H1 (cell line): ENCODE measurements at regions not wholly inside any gene's neighbourhood (a gene's known extent, or its start where the extent isn't known, plus 50 kb on each side); places are given as distances from the start of the nearest gene placed in this dataset.

Source experiments
- CTCF ChIA-PET: fragments of 300-600 bp; sonication (Branson Sonifier 250); formaldehyde crosslinking; loops from one replicate; lab custom pipeline; 2021; ENCODE audit not compliant: partially characterized antibody; lab: Charles Lee
- POLR2A ChIA-PET: fragments of 300-600 bp; sonication (Branson Sonifier 250); formaldehyde crosslinking; loops from one replicate; lab custom pipeline; 2021; ENCODE audit warnings: inconsistent platforms; ENCODE audit not compliant: partially characterized antibody; lab: Charles Lee
- DNase-seq, 2 experiments: peaks; one replicate each; pipeline versions ENCODE4 v3.0.0 to v3.0.0-alpha.2; 2010 to 2022; ENCODE audit warnings: low spot score in 2 of 2, low read depth in 1 of 2, mixed read lengths in 1 of 2
- FAIRE-seq: peaks from 2 replicates; lab custom pipeline; 2011; peaks lifted over from hg19 to GRCh38; lab: Jason Lieb, UNC
- H2AFZ ChIP-seq: 2 replicates; pipeline ENCODE4 v1.8.1; 2012; ENCODE audit warnings: low read length, inconsistent platforms
- H2AK5ac ChIP-seq: 2 replicates; pipeline ENCODE4 v1.6.1; 2013; ENCODE audit warnings: low read depth, low read length
- H2BK120ac ChIP-seq: replicated peaks from 2 replicates; pipeline ENCODE3; 2013; ENCODE audit warnings: low read depth, low read length, inconsistent platforms
- H2BK12ac ChIP-seq: 2 replicates; pipeline ENCODE4 v1.6.1; 2013; ENCODE audit warnings: low read depth, low read length
- H2BK15ac ChIP-seq: 2 replicates; pipeline ENCODE4 v1.6.1; 2013; ENCODE audit warnings: low read length
- H2BK20ac ChIP-seq: 2 replicates; pipeline ENCODE4 v1.6.1; 2013; ENCODE audit warnings: low read length
- H2BK5ac ChIP-seq: 2 replicates; pipeline ENCODE4 v1.6.1; 2013; ENCODE audit warnings: low read depth, low read length
- H3K14ac ChIP-seq: 2 replicates; pipeline ENCODE4 v1.6.1; 2013; ENCODE audit warnings: inconsistent platforms; ENCODE audit not compliant: insufficient read length
- H3K18ac ChIP-seq: 2 replicates; pipeline ENCODE4 v1.6.1; 2013; ENCODE audit warnings: low read length; ENCODE audit errors: extremely low read depth
- H3K23ac ChIP-seq: 2 replicates; pipeline ENCODE4 v1.6.1; 2013; ENCODE audit warnings: inconsistent platforms; ENCODE audit not compliant: insufficient read length
- H3K23me2 ChIP-seq: 2 replicates; pipeline ENCODE4 v1.6.1; 2013; ENCODE audit warnings: low read depth, low read length
- H3K27ac ChIP-seq: 2 replicates; pipeline ENCODE4 v1.6.1; 2011; ENCODE audit warnings: low read depth, low read length, inconsistent platforms
- H3K27me3 ChIP-seq, 4 experiments: replicated peaks in 1 of 4; 1 replicate in 1 of 4; 2 replicates in 3 of 4; pipeline versions ENCODE4 v1.6.1 to v1.8.1; 2011 to 2013; ENCODE audit warnings: low read length in 3 of 4, mild to moderate bottlenecking in 3 of 4, inconsistent platforms in 2 of 4, mixed read lengths in 2 of 4, moderate library complexity in 1 of 4; ENCODE audit not compliant: control insufficient read depth in 3 of 4, insufficient read depth in 3 of 4; ENCODE audit errors: extremely low read depth in 1 of 4
- H3K36me3 ChIP-seq, 4 experiments: 2 replicates each; pipeline versions ENCODE4 v1.6.1 to v1.8.1; 2011 to 2013; ENCODE audit warnings: mild to moderate bottlenecking in 4 of 4, low read length in 3 of 4, moderate library complexity in 2 of 4, control low read depth in 1 of 4, inconsistent platforms in 1 of 4; ENCODE audit not compliant: insufficient read depth in 4 of 4, control insufficient read depth in 2 of 4
- H3K4ac ChIP-seq: replicated peaks from 2 replicates; pipeline ENCODE3; 2013; ENCODE audit warnings: low read length, low read depth, mixed read lengths, inconsistent platforms; ENCODE audit not compliant: insufficient read length
- H3K4me1 ChIP-seq, 4 experiments: replicated peaks in 1 of 4; 1 replicate in 1 of 4; 2 replicates in 3 of 4; pipeline versions ENCODE4 v1.6.1 to v1.8.1; 2011 to 2013; ENCODE audit warnings: low read length in 3 of 4, inconsistent platforms in 2 of 4, mixed read lengths in 1 of 4; ENCODE audit not compliant: insufficient read depth in 4 of 4, control insufficient read depth in 3 of 4
- H3K4me2 ChIP-seq, 2 experiments: 2 replicates each; pipeline versions ENCODE4 v1.6.1 to v1.8.1; 2011 to 2013; ENCODE audit warnings: low read depth in 2 of 2, low read length in 2 of 2, control low read depth in 1 of 2, inconsistent platforms in 1 of 2, mild to moderate bottlenecking in 1 of 2; ENCODE audit not compliant: insufficient read depth in 1 of 2
- H3K4me3 ChIP-seq, 4 experiments: fragments of 200-600, 300-600 bp in 1 of 4; sonication (generic), shearing (Covaris generic), sonication (Bioruptor Twin) in 1 of 4; 2 replicates each; pipeline versions ENCODE4 v1.5.1 to v1.8.1; 2011 to 2016; ENCODE audit warnings: low read length in 4 of 4, low read depth in 3 of 4, control low read depth in 2 of 4, inconsistent platforms in 2 of 4, mild to moderate bottlenecking in 2 of 4, mixed read lengths in 1 of 4, moderate library complexity in 1 of 4; ENCODE audit not compliant: insufficient read depth in 2 of 4; ENCODE audit errors: extremely low read depth in 1 of 4
- H3K56ac ChIP-seq: replicated peaks from 2 replicates; pipeline ENCODE3; 2013; ENCODE audit warnings: low read depth, mild to moderate bottlenecking, mixed read lengths, low read length, inconsistent platforms; ENCODE audit not compliant: insufficient read length
- H3K79me1 ChIP-seq: 2 replicates; pipeline ENCODE4 v1.6.1; 2013; ENCODE audit warnings: low read depth, low read length, control low read depth
- H3K79me2 ChIP-seq, 2 experiments: 2 replicates each; pipeline versions ENCODE4 v1.6.1 to v1.8.1; 2012 to 2013; ENCODE audit warnings: low read length in 2 of 2, mild to moderate bottlenecking in 2 of 2, inconsistent platforms in 1 of 2; ENCODE audit not compliant: insufficient read depth in 2 of 2, control insufficient read depth in 1 of 2
- H3K9ac ChIP-seq, 4 experiments: replicated peaks in 1 of 4; 1 replicate in 1 of 4; 2 replicates in 3 of 4; pipeline versions ENCODE4 v1.6.1 to v1.8.1; 2011 to 2013; ENCODE audit warnings: low read depth in 3 of 4, low read length in 3 of 4, control low read depth in 2 of 4, mild to moderate bottlenecking in 2 of 4, moderate library complexity in 2 of 4, inconsistent platforms in 1 of 4; ENCODE audit errors: extremely low read depth in 1 of 4
- H3K9me3 ChIP-seq, 2 experiments: 2 replicates each; pipeline versions ENCODE4 v1.6.1 to v1.8.1; 2012 to 2013; ENCODE audit warnings: mild to moderate bottlenecking in 2 of 2, moderate library complexity in 2 of 2, control low read depth in 1 of 2, inconsistent platforms in 1 of 2, low read depth in 1 of 2, low read length in 1 of 2, mixed read lengths in 1 of 2; ENCODE audit not compliant: insufficient read depth in 2 of 2
- H4K20me1 ChIP-seq, 2 experiments: replicated peaks in 1 of 2; 2 replicates each; pipeline versions ENCODE3 to v1.8.1; 2011 to 2013; ENCODE audit warnings: inconsistent platforms in 2 of 2, low read length in 2 of 2, mild to moderate bottlenecking in 1 of 2; ENCODE audit not compliant: insufficient read depth in 2 of 2, control insufficient read depth in 1 of 2
- H4K5ac ChIP-seq: 2 replicates; pipeline ENCODE4 v1.6.1; 2013; ENCODE audit warnings: low read length, low read depth, mixed read lengths, inconsistent platforms; ENCODE audit not compliant: insufficient read length
- H4K8ac ChIP-seq: 2 replicates; pipeline ENCODE4 v1.8.0; 2013; ENCODE audit warnings: mild to moderate bottlenecking, moderate library complexity, low read length, inconsistent platforms; ENCODE audit not compliant: insufficient read depth; ENCODE audit errors: extremely low read depth
- H4K91ac ChIP-seq: replicated peaks from 2 replicates; pipeline ENCODE3; 2013; ENCODE audit warnings: low read length, mixed read lengths, inconsistent platforms; ENCODE audit not compliant: insufficient read length
- BCL11A ChIP-seq, 2 experiments: IDR thresholded peaks; one replicate each; pipeline ENCODE4 v1.6.1; 2011; ENCODE audit warnings: low read depth in 2 of 2, low read length in 2 of 2, mild to moderate bottlenecking in 2 of 2
- CREB1 ChIP-seq: IDR thresholded peaks from 2 replicates; pipeline ENCODE4 v1.6.1; 2012; ENCODE audit warnings: inconsistent platforms
- JUN ChIP-seq: IDR thresholded peaks from 2 replicates; pipeline ENCODE4 v1.6.1; 2011; ENCODE audit warnings: low read depth, mild to moderate bottlenecking, improper control_type of control experiment, low read length
- SP4 ChIP-seq: IDR thresholded peaks from 2 replicates; pipeline ENCODE4 v1.6.1; 2012; ENCODE audit warnings: low read length, inconsistent platforms
- SRF ChIP-seq: IDR thresholded peaks from 2 replicates; pipeline ENCODE4 v1.6.1; 2011; ENCODE audit warnings: mild to moderate bottlenecking, low read depth, low read length, moderate library complexity
- WGBS, 2 experiments: shearing (Covaris generic) in 1 of 2; methylation state at CpG; one replicate each; pipeline versions ENCODE4 v1.1.6 to v1.1.7; 2013 to 2015; ENCODE audit warnings: low lambda C conversion rate in 2 of 2, mixed read lengths in 2 of 2, inconsistent platforms in 1 of 2, low coverage in 1 of 2, missing lambda C conversion rate in 1 of 2; ENCODE audit not compliant: insufficient replicate concordance in 2 of 2, insufficient coverage in 1 of 2, insufficient read length in 1 of 2; ENCODE audit errors: extremely low coverage in 1 of 2, missing lambda C conversion rate in 1 of 2; 5-methylcytosine and 5-hydroxymethylcytosine counted together

DNA sequence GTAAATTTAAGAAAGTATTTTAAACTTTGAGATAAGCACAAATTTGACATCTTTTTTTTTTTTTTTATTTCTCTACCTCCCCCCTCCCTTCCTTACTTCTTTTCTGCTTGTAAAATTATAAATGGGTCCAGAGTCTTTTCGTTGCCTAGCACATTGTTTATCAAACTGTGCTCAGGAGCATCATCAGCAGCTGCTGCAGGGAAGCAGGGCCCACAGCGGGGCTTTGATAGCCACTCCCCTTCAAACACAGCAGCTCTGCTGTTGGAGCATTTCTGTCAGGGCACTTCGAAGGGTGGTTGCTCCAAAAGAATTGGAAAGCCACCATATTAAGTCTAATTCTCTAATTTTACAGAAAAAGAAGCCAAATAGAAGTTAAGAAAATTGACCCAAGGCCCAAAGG lies 588.3 kb downstream of the SPRY1 start:
- no peak overlapping the region for H4K91ac ChIP-seq
- ChIA-PET POLR2A (no interaction called here), CTCF (interaction anchor here (0.6 to 1.0 kb wide), 2 partner anchors 9 to 39 kb away, joined by 3 read pairs; no protein-coding TSS in a partner anchor)
- no peaks in the 10 kb centered on the region for H3K4me1 ChIP-seq
- 0 out of 4 replicates have a peak, but pooled peaks cover 0 to 6% of the 10 kb centered on the region in 2 experiments for H3K9me3 ChIP-seq
- no peak overlapping the region for H3K4ac ChIP-seq
- no peak overlapping the region for H3K9ac ChIP-seq
- DNase-seq (no peak), FAIRE-seq (no peak)
- no peak overlapping the region for H3K4me3 ChIP-seq
- H2AK5ac ChIP-seq, result no peak overlapping the region
- no peaks in the 10 kb centered on the region for H3K23me2 ChIP-seq
- no peak overlapping the region for H4K8ac ChIP-seq
- H3K27me3 ChIP-seq, result no peaks in the 10 kb centered on the region
- H3K23ac ChIP-seq, result no peak overlapping the region
- H3K14ac ChIP-seq, result no peak overlapping the region
- no peaks in the 10 kb centered on the region for H3K79me2 ChIP-seq
- H4K20me1 ChIP-seq, result no peaks in the 10 kb centered on the region
- H2BK5ac ChIP-seq, result no peak overlapping the region
- no peak overlapping the region for H3K18ac ChIP-seq
- no peaks in the 10 kb centered on the region for H3K36me3 ChIP-seq
- no peak overlapping the region for H2BK20ac ChIP-seq
- no peak overlapping the region for H2BK120ac ChIP-seq
- no peak for TF ChIP-seq CREB1
- TF ChIP-seq SRF, result no peak
- TF ChIP-seq SP4, result no peak
- no peak for TF ChIP-seq JUN
- TF ChIP-seq BCL11A (IDR thresholded peaks at IDR 0.05; ENCODE audit: low read depth in 2 of 2, low read length in 2 of 2), result no peak
- TF ChIP-seq, all 59 proteins: peak for 0
- Histone ChIP-seq H2BK12ac (no peak overlapping the region), H3K4me2 (no peak overlapping the region), H3K27ac (no peak overlapping the region), H3K56ac (no peak overlapping the region), H2AFZ (no peak overlapping the region), H4K5ac (no peak overlapping the region), H3K79me1 (no peaks in the 10 kb centered on the region), H2BK15ac (no peak overlapping the region)
- WGBS, 2 experiments, result 74% methylated on average over 3 of the region's 3 CpGs; no CpG with 5 or more reads in 1 of the 2 experiments
